Activated naive CD8-positive, alpha-beta T cell treated with anti-CD3 and anti-CD28 coated beads, Interleukin-2, amount 50 U/mL, for 24 hours (primary cell): ENCODE measurements at regions not wholly inside any gene's neighbourhood (a gene's known extent, or its start where the extent isn't known, plus 50 kb on each side); places are given as distances from the start of the nearest gene placed in this dataset.
"Not testable (repeated sequence)": the region's sequence is repeated elsewhere in the genome, so short reads cannot be mapped to it uniquely, and the experiment has no call there.

ENCODE experiments used
- ATAC-seq: fragments of 150-1000 bp; cut with Tn5 transposase; one replicate; pipeline ENCODE4 v1.10.0; 2021
- DNase-seq: peaks from one replicate; pipeline ENCODE4 v3.0.0; 2021
- H3K27ac Mint-ChIP-seq: one replicate; pipeline ENCODE4 v1.8.0; 2021; ENCODE audit warnings: mild to moderate bottlenecking, mixed read lengths
- H3K27me3 Mint-ChIP-seq: one replicate; pipeline ENCODE4 v1.8.0; 2021; ENCODE audit warnings: mixed read lengths
- H3K36me3 Mint-ChIP-seq: one replicate; pipeline ENCODE4 v1.8.0; 2021; ENCODE audit warnings: low read depth, mixed read lengths
- H3K4me1 Mint-ChIP-seq: one replicate; pipeline ENCODE4 v1.8.0; 2021; ENCODE audit warnings: mixed read lengths
- H3K4me3 Mint-ChIP-seq: one replicate; pipeline ENCODE4 v1.8.0; 2021; ENCODE audit warnings: mild to moderate bottlenecking, moderate library complexity, mixed read lengths
- H3K9me3 Mint-ChIP-seq: one replicate; pipeline ENCODE4 v1.8.0; 2021; ENCODE audit warnings: mixed read lengths

GRCh38 chr9:135394131-135394530 lies 85.5 kb upstream of the PPP1R26 start:
- no peaks in the 10 kb centered on the region for H3K4me1 Mint-ChIP-seq
- no peak overlapping the region for H3K4me3 Mint-ChIP-seq
- no peaks in the 10 kb centered on the region for H3K9me3 Mint-ChIP-seq
- no peaks in the 10 kb centered on the region for H3K27me3 Mint-ChIP-seq
- no peak overlapping the region for H3K27ac Mint-ChIP-seq
- no peaks in the 10 kb centered on the region for H3K36me3 Mint-ChIP-seq
- ATAC-seq: no peak
- DNase-seq: no peak

- H3K4me1 Mint-ChIP-seq: no peaks in the 10 kb centered on the region
- no peak for DNase-seq
These were observed 84.6 kb upstream of the PPP1R26 start for GRCh38 chr9:135394699-135395645.

GRCh38 chr9:135397142-135397541 lies 82.4 kb upstream of the PPP1R26 start:
- H3K9me3 Mint-ChIP-seq: no peaks in the 10 kb centered on the region
- no peak overlapping the region for H3K27ac Mint-ChIP-seq
- no peak overlapping the region for H3K4me3 Mint-ChIP-seq
- no peak for DNase-seq
- H3K4me1 Mint-ChIP-seq: no peaks in the 10 kb centered on the region
- H3K27me3 Mint-ChIP-seq: no peaks in the 10 kb centered on the region
- ATAC-seq: no peak
- no peaks in the 10 kb centered on the region for H3K36me3 Mint-ChIP-seq

More at GRCh38 chr9:135394699-135395645, 84.6 kb upstream of the PPP1R26 start:
- H3K36me3 Mint-ChIP-seq: no peaks in the 10 kb centered on the region
- H3K9me3 Mint-ChIP-seq: no peaks in the 10 kb centered on the region
- H3K27ac Mint-ChIP-seq: no peak overlapping the region
- no peak for ATAC-seq
- no peaks in the 10 kb centered on the region for H3K27me3 Mint-ChIP-seq
- H3K4me3 Mint-ChIP-seq: no peak overlapping the region

GRCh38 chr9:135399000-135399649 lies 80.5 kb upstream of the PPP1R26 start:
- no peaks in the 10 kb centered on the region for H3K36me3 Mint-ChIP-seq
- no peaks in the 10 kb centered on the region for H3K4me1 Mint-ChIP-seq
- ATAC-seq (no peak), DNase-seq (no peak)
- no peak overlapping the region for H3K4me3 Mint-ChIP-seq
- H3K27me3 Mint-ChIP-seq: no peaks in the 10 kb centered on the region
- no peaks in the 10 kb centered on the region for H3K9me3 Mint-ChIP-seq
- no peak overlapping the region for H3K27ac Mint-ChIP-seq

GRCh38 chr9:135400496-135400895 lies 79.1 kb upstream of the PPP1R26 start:
- Mint-ChIP-seq H3K4me3 (no peak overlapping the region), H3K27me3 (no peaks in the 10 kb centered on the region), H3K27ac (no peak overlapping the region), H3K36me3 (no peaks in the 10 kb centered on the region), H3K4me1 (no peaks in the 10 kb centered on the region), H3K9me3 (no peaks in the 10 kb centered on the region)
- DNase-seq (no peak), ATAC-seq (no peak)

GRCh38 chr9:135401218-135401617 lies 78.4 kb upstream of the PPP1R26 start:
- no peak for DNase-seq
- ATAC-seq: no peak
- no peak overlapping the region for H3K27ac Mint-ChIP-seq
- H3K36me3 Mint-ChIP-seq: no peaks in the 10 kb centered on the region
- H3K4me3 Mint-ChIP-seq: no peak overlapping the region
- H3K4me1 Mint-ChIP-seq: no peaks in the 10 kb centered on the region
- peaks cover 3% of the 10 kb centered on the region for H3K27me3 Mint-ChIP-seq
- H3K9me3 Mint-ChIP-seq: no peaks in the 10 kb centered on the region

- Mint-ChIP-seq H3K4me1 (no peaks in the 10 kb centered on the region), H3K27ac (no peak overlapping the region), H3K4me3 (no peak overlapping the region), H3K27me3 (peaks cover 3% of the 10 kb centered on the region), H3K9me3 (no peaks in the 10 kb centered on the region), H3K36me3 (no peaks in the 10 kb centered on the region)
- no peak for DNase-seq
- no peak for ATAC-seq
These were observed 77.4 kb upstream of the PPP1R26 start for GRCh38 chr9:135402048-135402738.

GRCh38 chr9:135402739-135403695 lies 76.6 kb upstream of the PPP1R26 start:
- H3K36me3 Mint-ChIP-seq: no peaks in the 10 kb centered on the region

GRCh38 chr9:135403733-135404450 lies 75.7 kb upstream of the PPP1R26 start:
- Mint-ChIP-seq H3K4me3 (no peak overlapping the region), H3K9me3 (no peaks in the 10 kb centered on the region), H3K27me3 (peaks cover 3% of the 10 kb centered on the region), H3K27ac (no peak overlapping the region), H3K4me1 (no peaks in the 10 kb centered on the region), H3K36me3 (no peaks in the 10 kb centered on the region)
- DNase-seq (no peak), ATAC-seq (no peak)

More at GRCh38 chr9:135402739-135403695, 76.6 kb upstream of the PPP1R26 start:
- Mint-ChIP-seq H3K27me3 (peaks cover 3% of the 10 kb centered on the region), H3K27ac (no peak overlapping the region), H3K4me1 (no peaks in the 10 kb centered on the region), H3K9me3 (no peaks in the 10 kb centered on the region), H3K4me3 (no peak overlapping the region)
- ATAC-seq (no peak), DNase-seq (no peak)

GRCh38 chr9:135404451-135405144 lies 75.0 kb upstream of the PPP1R26 start:
- Mint-ChIP-seq H3K36me3 (no peaks in the 10 kb centered on the region), H3K27ac (no peak overlapping the region), H3K27me3 (peaks cover 3% of the 10 kb centered on the region), H3K4me3 (no peak overlapping the region), H3K9me3 (no peaks in the 10 kb centered on the region), H3K4me1 (no peaks in the 10 kb centered on the region)
- DNase-seq (no peak), ATAC-seq (no peak)

GRCh38 chr9:135405145-135405464 lies 74.5 kb upstream of the PPP1R26 start:
- not testable (repeated sequence) for H3K27me3 Mint-ChIP-seq, H3K9me3 Mint-ChIP-seq, H3K36me3 Mint-ChIP-seq

GRCh38 chr9:135408476-135409254 lies 70.9 kb upstream of the PPP1R26 start:
- Mint-ChIP-seq H3K27me3 (peaks cover 3% of the 10 kb centered on the region), H3K9me3 (no peaks in the 10 kb centered on the region), H3K4me3 (no peak overlapping the region), H3K4me1 (no peaks in the 10 kb centered on the region), H3K27ac (no peak overlapping the region), H3K36me3 (no peaks in the 10 kb centered on the region)
- ATAC-seq (no peak), DNase-seq (no peak)

More at GRCh38 chr9:135405145-135405464, 74.5 kb upstream of the PPP1R26 start:
- not testable (repeated sequence) for DNase-seq, H3K27ac Mint-ChIP-seq, H3K4me3 Mint-ChIP-seq, H3K4me1 Mint-ChIP-seq, ATAC-seq
